ENCODE measurements at regions not wholly inside any gene's neighbourhood (a gene's known extent, or its start where the extent isn't known, plus 50 kb on each side); places are given as distances from the start of the nearest gene placed in this dataset.

- Histone ChIP-seq H3K27ac (replicated peaks in 1 of 4) (no peak overlapping the region), H3K4me1 (no peaks in the 10 kb centered on the region), H3K4me3 (no peak overlapping the region), H3K36me3 (no peaks in the 10 kb centered on the region), H3K27me3 (no peaks in the 10 kb centered on the region), H3K9me3 (no peaks in the 10 kb centered on the region)
- no peak for DNase-seq (ENCODE audit: extremely low spot score)
- no peak for TF ChIP-seq POLR2AphosphoS5 (IDR thresholded peaks at IDR 0.05)
- no peak for TF ChIP-seq CTCF (IDR thresholded peaks at IDR 0.05)
- TF ChIP-seq POLR2A (IDR thresholded peaks at IDR 0.05; ENCODE audit: low read depth): no peak
- TF ChIP-seq EP300 (IDR thresholded peaks at IDR 0.05): no peak
- WGBS: 60% methylated on average over 4 of the region's 4 CpGs
- intact Hi-C loops (cut with DNase I): no loop called here
These were observed 429.0 kb upstream of the ZNF608 start for GRCh38 chr5:125175348-125176004.

GRCh38 chr5:125176005-125176390 is 429.6 kb upstream of the ZNF608 start:
- Histone ChIP-seq H3K36me3 (no peaks in the 10 kb centered on the region), H3K4me1 (no peaks in the 10 kb centered on the region), H3K27ac (replicated peaks in 1 of 4) (no peak overlapping the region), H3K4me3 (no peak overlapping the region), H3K9me3 (no peaks in the 10 kb centered on the region), H3K27me3 (no peaks in the 10 kb centered on the region)
- DNase-seq (ENCODE audit: extremely low spot score): no peak
- intact Hi-C loops (cut with DNase I): no loop called here
- WGBS: 73% methylated on average over 2 of the region's 2 CpGs
- TF ChIP-seq POLR2A (IDR thresholded peaks at IDR 0.05; ENCODE audit: low read depth) (no peak), POLR2AphosphoS5 (IDR thresholded peaks at IDR 0.05) (no peak), CTCF (IDR thresholded peaks at IDR 0.05) (no peak), EP300 (IDR thresholded peaks at IDR 0.05) (no peak)

- intact Hi-C loops (cut with DNase I): no loop called here
- Histone ChIP-seq H3K9me3 (no peaks in the 10 kb centered on the region), H3K4me1 (no peaks in the 10 kb centered on the region), H3K27ac (replicated peaks in 1 of 4) (no peak overlapping the region), H3K27me3 (no peaks in the 10 kb centered on the region), H3K36me3 (no peaks in the 10 kb centered on the region), H3K4me3 (no peak overlapping the region)
- no peak for TF ChIP-seq CTCF (IDR thresholded peaks at IDR 0.05)
- no peak for TF ChIP-seq POLR2AphosphoS5 (IDR thresholded peaks at IDR 0.05)
- no peak for TF ChIP-seq POLR2A (IDR thresholded peaks at IDR 0.05; ENCODE audit: low read depth)
- TF ChIP-seq EP300 (IDR thresholded peaks at IDR 0.05): no peak
- 97% methylated on average over 4 of the region's 4 CpGs for WGBS
- no peak for DNase-seq (ENCODE audit: extremely low spot score)
These were observed 430.9 kb upstream of the ZNF608 start for GRCh38 chr5:125177340-125177739.

- TF ChIP-seq CTCF (IDR thresholded peaks at IDR 0.05) (no peak), POLR2AphosphoS5 (IDR thresholded peaks at IDR 0.05) (no peak), EP300 (IDR thresholded peaks at IDR 0.05) (no peak), POLR2A (IDR thresholded peaks at IDR 0.05; ENCODE audit: low read depth) (no peak)
- Histone ChIP-seq H3K4me1 (no peaks in the 10 kb centered on the region), H3K27ac (replicated peaks in 1 of 4) (no peak overlapping the region), H3K4me3 (no peak overlapping the region), H3K27me3 (no peaks in the 10 kb centered on the region), H3K9me3 (no peaks in the 10 kb centered on the region), H3K36me3 (no peaks in the 10 kb centered on the region)
- no peak for DNase-seq (ENCODE audit: extremely low spot score)
- intact Hi-C loops (cut with DNase I): no loop called here
These were observed 433.2 kb upstream of the ZNF608 start for GRCh38 chr5:125179612-125180011.

GRCh38 chr5:125180231-125180829 is 433.9 kb upstream of the ZNF608 start:
- intact Hi-C loops (cut with DNase I): no loop called here
- TF ChIP-seq CTCF (IDR thresholded peaks at IDR 0.05) (no peak), POLR2AphosphoS5 (IDR thresholded peaks at IDR 0.05) (no peak), POLR2A (IDR thresholded peaks at IDR 0.05; ENCODE audit: low read depth) (no peak), EP300 (IDR thresholded peaks at IDR 0.05) (no peak)

More at GRCh38 chr5:125180231-125180829, 433.9 kb upstream of the ZNF608 start:
- H3K27ac ChIP-seq (replicated peaks in 1 of 4): no peak overlapping the region
- WGBS: 43% methylated on average over 2 of the region's 2 CpGs
- DNase-seq (ENCODE audit: extremely low spot score): no peak
- H3K9me3 ChIP-seq: no peaks in the 10 kb centered on the region
- H3K27me3 ChIP-seq: no peaks in the 10 kb centered on the region
- H3K4me1 ChIP-seq: no peaks in the 10 kb centered on the region
- no peak overlapping the region for H3K4me3 ChIP-seq
- H3K36me3 ChIP-seq: no peaks in the 10 kb centered on the region

All from esophagus muscularis mucosa (tissue), 4 donors.